SK-N-MC (cell line): ENCODE measurements at regions not wholly inside any gene's neighbourhood (a gene's known extent, or its start where the extent isn't known, plus 50 kb on each side); places are given as distances from the start of the nearest gene placed in this dataset.

ENCODE experiments used
- EZH2 ChIP-seq: fragments of 200-600 bp; sonication (generic); IDR thresholded peaks from one replicate; pipeline ENCODE4 v1.6.1; 2017; ENCODE audit warnings: antibody characterized with exemption
- FOXP2 ChIP-seq: optimal IDR thresholded peaks from 2 replicates; pipeline ENCODE3; 2011; ENCODE audit warnings: mild to moderate bottlenecking, moderate library complexity; ENCODE audit not compliant: insufficient read depth; ENCODE audit errors: extremely low read length, control extremely low read depth
- POLR2AphosphoS5 ChIP-seq: IDR thresholded peaks from 2 replicates; pipeline ENCODE4 v1.6.1; 2012; ENCODE audit warnings: mild to moderate bottlenecking, low read depth, low read length, borderline replicate concordance

- no peak for TF ChIP-seq EZH2
- no peak for TF ChIP-seq POLR2AphosphoS5
- TF ChIP-seq FOXP2: no peak
Observed at GRCh38 chr2:58971511-58972360, 730.6 kb upstream of the FANCL start.
